ENCODE measurements at regions not wholly inside any gene's neighbourhood (a gene's known extent, or its start where the extent isn't known, plus 50 kb on each side); places are given as distances from the start of the nearest gene placed in this dataset.

DNA sequence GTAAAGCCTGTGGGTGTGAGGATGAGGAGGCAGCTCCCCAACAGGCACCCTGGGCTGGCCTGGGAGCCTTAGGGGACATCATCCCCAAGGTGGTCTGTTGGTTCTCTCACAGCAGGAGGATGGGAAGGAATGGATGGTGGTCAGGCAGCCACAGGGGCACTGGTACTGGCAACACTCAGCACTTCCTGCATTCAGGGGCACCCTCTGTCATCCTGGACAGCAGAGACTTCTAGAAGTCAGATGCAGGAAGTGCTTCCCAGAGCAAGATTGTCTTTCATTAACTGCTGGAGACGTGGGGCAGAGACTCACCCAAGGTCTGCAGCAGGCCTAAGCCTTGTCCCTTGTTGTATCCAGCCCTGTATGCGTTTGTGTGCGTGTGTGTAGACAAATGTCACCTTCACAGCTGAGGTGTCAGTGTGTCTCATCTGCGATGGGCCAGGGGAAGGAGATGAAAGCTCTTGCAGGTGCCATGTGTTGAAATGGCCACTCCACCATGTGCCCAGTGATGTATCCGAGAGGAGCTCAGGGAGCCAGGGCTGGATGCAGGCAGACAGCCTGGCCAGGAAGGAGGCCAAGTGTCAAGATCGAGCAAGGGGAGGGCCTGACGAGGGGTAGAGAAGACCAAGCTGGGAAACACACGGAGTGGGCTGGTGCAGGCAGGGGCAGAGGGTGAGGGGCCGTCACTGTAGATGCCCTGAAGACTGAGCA is 85.1 kb downstream of the PITPNM2 start:
- no peak overlapping the region for H3K27ac Mint-ChIP-seq
- DNase-seq = no peak
- H3K4me3 Mint-ChIP-seq = no peak overlapping the region
- H3K9me3 Mint-ChIP-seq = no peaks in the 10 kb centered on the region
- H3K27me3 Mint-ChIP-seq = no peaks in the 10 kb centered on the region
- ChIA-PET CTCF (interaction anchor here (0.6 kb wide), 1 partner anchor 10 kb away, joined by 3 read pairs; no protein-coding TSS in a partner anchor), POLR2A (interaction anchor here (1.6 kb wide), 1 partner anchor 9 kb away, joined by 3 read pairs; no protein-coding TSS in a partner anchor)
- no peaks in the 10 kb centered on the region for H3K36me3 Mint-ChIP-seq
- peaks cover 11% of the 10 kb centered on the region for H3K4me1 Mint-ChIP-seq (ENCODE audit: low read depth)
- intact Hi-C loops (cut with micrococcal nuclease) = no loop called here

DNA sequence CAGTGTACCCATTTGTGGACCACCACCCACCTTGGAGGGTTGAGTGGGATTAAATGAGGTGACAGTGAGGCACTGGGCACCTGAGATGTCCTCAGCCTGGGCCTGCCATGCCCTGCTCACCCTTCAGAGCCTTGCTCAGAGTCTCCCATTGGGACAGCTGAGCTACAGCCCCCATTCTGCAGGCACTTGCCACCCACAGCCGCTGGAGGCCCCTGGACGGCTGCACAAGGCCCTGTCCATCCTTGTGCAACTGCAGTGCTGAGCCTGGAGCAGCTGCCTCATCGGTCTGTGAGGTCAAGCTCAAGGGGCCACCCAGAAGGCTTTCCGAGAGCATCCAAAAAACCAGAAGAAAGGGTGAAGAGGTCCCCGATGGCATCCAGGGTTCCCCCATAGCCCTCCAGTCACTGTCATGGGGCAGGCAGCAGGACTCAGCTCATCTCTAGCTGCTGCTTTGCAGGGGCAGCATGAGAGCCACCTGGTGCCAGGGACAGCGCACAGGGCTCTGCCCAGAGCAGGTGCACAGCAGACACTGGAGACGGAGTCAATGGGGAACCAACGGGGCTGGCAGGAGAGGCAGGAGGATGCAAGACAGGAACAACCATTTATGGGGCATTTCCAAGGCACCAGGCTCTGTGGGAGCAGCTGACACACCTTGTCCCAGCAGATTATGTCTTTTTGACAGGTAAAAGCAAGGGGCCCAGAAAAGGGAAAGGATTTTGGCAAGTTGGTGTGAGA is 84.6 kb downstream of the ARL6IP4 start:
- POLR2A ChIA-PET = interaction anchor here (0.9 to 1.6 kb wide), 2 partner anchors 10 to 67 kb away, joined by 3 read pairs; no protein-coding TSS in a partner anchor
- Mint-ChIP-seq H3K27ac (no peak overlapping the region), H3K36me3 (no peaks in the 10 kb centered on the region), H3K4me1 (ENCODE audit: low read depth) (peaks cover 11% of the 10 kb centered on the region), H3K9me3 (no peaks in the 10 kb centered on the region), H3K4me3 (no peak overlapping the region), H3K27me3 (no peaks in the 10 kb centered on the region)
- intact Hi-C loops (cut with micrococcal nuclease) = no loop called here
- no peak for DNase-seq
- CTCF ChIA-PET = interaction anchor here (1.2 kb wide), 1 partner anchor 10 kb away, joined by 3 read pairs; no protein-coding TSS in a partner anchor

DNA sequence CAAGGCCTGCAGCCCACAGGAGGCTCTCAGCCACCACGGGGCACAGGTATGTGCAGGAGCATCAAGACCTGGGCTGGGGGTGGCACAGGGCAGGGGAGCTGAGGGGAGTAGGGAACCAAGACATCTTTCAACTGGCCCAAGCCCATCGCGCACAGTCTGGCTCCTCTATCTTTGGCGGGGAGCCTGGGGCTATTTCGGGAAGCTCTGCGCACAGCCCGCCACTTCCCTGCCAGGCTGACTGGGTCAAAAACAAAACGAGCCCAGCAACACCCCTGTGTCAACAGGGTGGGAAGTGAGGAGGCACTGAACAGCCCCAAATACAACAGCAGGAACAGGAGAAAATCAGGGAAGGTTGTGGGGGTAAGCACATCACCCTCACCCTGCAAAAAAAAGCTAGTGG is 83.9 kb downstream of the ARL6IP4 start:
- peaks cover 11% of the 10 kb centered on the region for H3K4me1 Mint-ChIP-seq (ENCODE audit: low read depth)
- H3K27me3 Mint-ChIP-seq = no peaks in the 10 kb centered on the region
- no peak overlapping the region for H3K27ac Mint-ChIP-seq

DNA sequence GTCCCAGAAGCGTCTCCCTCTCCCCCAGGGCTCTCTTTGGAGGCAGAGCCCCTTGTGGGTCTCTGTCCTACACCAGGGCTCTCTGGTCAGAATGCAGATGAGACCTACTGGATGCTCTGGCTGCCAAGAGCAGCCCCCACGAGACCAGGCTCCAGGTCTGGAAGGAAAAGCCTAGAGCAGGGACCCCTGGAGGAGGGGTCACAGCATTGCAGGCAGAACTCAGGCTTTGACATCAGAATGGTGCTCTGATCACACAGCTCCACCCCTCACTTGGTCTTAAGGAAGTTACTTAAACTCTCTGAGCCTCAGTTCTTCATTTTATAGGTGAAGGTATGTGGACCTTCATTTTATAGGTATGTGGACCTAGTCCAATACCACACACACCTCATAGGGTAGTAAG is 83.1 kb downstream of the ARL6IP4 start:
- Mint-ChIP-seq H3K36me3 (no peaks in the 10 kb centered on the region), H3K9me3 (no peaks in the 10 kb centered on the region), H3K4me1 (ENCODE audit: low read depth) (peaks cover 11% of the 10 kb centered on the region), H3K27ac (no peak overlapping the region), H3K27me3 (no peaks in the 10 kb centered on the region), H3K4me3 (no peak overlapping the region)
- POLR2A ChIA-PET = no interaction called here
- CTCF ChIA-PET = interaction anchor here (0.6 kb wide), 1 partner anchor 16 kb away, joined by 3 read pairs; no protein-coding TSS in a partner anchor
- intact Hi-C loops (cut with micrococcal nuclease) = no loop called here
- DNase-seq = no peak

More for the DNA sequence above, 83.9 kb downstream of the ARL6IP4 start:
- POLR2A ChIA-PET = interaction anchor here (0.9 to 1.6 kb wide), 2 partner anchors 10 to 67 kb away, joined by 3 read pairs; no protein-coding TSS in a partner anchor
- no peaks in the 10 kb centered on the region for H3K9me3 Mint-ChIP-seq
- no peak for DNase-seq
- intact Hi-C loops (cut with micrococcal nuclease) = no loop called here
- CTCF ChIA-PET = interaction anchor here (1.2 kb wide), 1 partner anchor 11 kb away, joined by 3 read pairs; no protein-coding TSS in a partner anchor
- H3K36me3 Mint-ChIP-seq = no peaks in the 10 kb centered on the region
- no peak overlapping the region for H3K4me3 Mint-ChIP-seq

DNA sequence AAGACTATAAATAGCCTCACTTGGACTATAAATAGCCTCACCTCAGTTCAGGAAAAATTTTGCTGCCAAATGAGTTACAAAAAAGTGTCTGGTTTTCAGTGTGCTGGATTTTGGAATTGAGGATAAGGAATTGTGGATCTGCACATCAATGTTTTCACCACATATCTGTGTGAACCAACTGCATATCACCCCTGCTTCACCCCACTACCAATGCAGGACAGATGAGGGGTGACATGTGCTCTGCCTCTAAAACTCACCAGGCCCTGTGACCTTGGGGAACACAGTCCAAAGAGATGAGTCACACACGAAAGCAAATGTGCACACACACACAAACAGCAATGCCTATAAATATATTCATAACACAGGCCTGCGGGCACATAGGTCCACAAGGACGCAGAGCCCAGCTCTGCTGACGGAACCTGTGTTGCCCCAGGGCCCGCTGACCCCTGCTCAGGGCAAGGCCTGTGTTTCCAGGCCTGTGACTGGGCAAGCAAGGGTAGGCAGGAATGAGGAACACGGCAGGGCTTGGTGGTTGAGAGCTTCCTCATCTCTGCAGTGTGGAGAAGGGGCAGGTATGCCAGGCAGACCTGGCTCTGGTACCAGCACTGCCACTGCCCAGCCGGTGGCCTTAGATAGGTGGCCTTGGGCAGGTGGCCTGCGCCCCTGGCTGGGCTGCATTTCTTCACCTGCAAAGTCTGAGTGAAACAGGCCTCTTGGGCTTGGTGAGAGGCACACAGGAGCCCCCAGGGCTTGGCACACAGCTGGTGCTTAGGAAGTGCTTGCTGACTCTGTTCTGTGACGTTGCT is 82.4 kb downstream of the ARL6IP4 start:
- no peaks in the 10 kb centered on the region for H3K9me3 Mint-ChIP-seq
- peaks cover 11% of the 10 kb centered on the region for H3K4me1 Mint-ChIP-seq (ENCODE audit: low read depth)
- H3K27ac Mint-ChIP-seq = no peak overlapping the region
- POLR2A ChIA-PET = no interaction called here
- no peaks in the 10 kb centered on the region for H3K36me3 Mint-ChIP-seq
- H3K4me3 Mint-ChIP-seq = no peak overlapping the region
- CTCF ChIA-PET = no interaction called here
- H3K27me3 Mint-ChIP-seq = no peaks in the 10 kb centered on the region
- intact Hi-C loops (cut with micrococcal nuclease) = no loop called here
- no peak for DNase-seq

DNA sequence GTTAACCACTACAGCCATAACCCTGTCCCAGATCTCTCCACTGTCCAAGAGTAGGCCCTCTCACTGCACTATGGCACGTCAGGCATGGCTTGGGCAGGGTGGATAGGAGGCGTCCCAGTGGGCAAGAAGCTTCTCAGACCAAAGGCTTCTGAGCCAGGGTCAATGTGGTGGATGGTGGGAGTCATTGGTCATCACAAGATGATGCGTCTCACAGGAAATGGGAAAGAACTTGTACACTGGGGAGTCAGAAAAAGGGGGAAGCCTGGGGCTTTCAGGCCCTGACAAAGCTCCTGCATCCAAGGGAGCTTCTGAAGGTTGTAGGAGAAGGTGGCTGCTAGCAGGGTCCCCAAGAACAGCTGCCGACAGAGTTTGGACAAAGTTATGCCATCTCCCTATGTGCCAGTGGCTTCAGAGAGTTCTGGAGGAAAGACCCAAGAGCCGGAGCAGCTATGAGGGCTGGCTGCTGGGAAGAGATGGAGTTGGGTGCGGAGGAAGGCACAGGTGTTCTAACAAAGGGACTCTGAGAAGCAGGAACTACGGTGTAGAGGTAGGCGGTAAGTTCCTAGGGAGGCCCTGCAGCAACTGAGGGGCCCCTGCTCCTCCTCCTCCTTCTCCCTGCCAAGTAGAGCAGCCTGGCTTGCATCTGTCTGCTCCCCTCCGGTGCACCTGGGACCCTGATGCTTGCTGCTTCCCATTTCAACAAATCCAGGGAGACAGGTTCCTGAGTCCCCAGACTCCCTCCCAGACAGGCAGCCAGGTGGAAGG is 81.1 kb downstream of the ARL6IP4 start:
- H3K4me3 Mint-ChIP-seq = no peak overlapping the region
- ChIA-PET POLR2A (interaction anchor here (1.5 kb wide), 1 partner anchor 14 kb away, joined by 3 read pairs; no protein-coding TSS in a partner anchor), CTCF (no interaction called here)
- H3K36me3 Mint-ChIP-seq = no peaks in the 10 kb centered on the region
- no peaks in the 10 kb centered on the region for H3K9me3 Mint-ChIP-seq
- no peaks in the 10 kb centered on the region for H3K27me3 Mint-ChIP-seq
- intact Hi-C loops (cut with micrococcal nuclease) = no loop called here
- no peak for DNase-seq
- no peak overlapping the region for H3K27ac Mint-ChIP-seq
- peaks cover 11% of the 10 kb centered on the region for H3K4me1 Mint-ChIP-seq (ENCODE audit: low read depth)

DNA sequence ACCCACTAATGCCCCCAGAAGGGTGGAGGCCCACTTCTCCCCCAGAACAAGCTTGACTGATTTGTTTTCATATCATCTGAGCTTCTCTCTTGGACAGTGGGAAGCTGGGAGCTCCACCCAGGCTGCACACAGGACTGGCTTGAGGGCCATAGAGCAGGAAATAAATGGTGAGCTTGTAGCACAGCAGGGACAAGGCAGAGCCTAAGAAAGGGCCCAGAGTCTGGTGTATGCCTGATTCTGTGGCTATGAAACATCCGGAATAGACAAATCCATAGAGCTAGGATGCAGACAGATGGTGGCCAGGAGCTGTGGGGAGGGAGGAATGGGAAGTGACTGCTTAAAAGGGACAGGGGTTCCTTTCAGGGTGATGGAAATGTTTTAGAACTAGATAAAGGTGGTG is 79.0 kb downstream of the ARL6IP4 start:
- no peaks in the 10 kb centered on the region for H3K9me3 Mint-ChIP-seq
- ChIA-PET POLR2A (interaction anchor here (0.5 kb wide), 1 partner anchor 77 kb away, joined by 6 read pairs; no protein-coding TSS in a partner anchor), CTCF (interaction anchor here (1.0 to 1.3 kb wide), 4 partner anchors 16 to 179 kb away, joined by 3 to 6 read pairs (median 4); partner anchors contain the start of genes MPHOSPH9 and MTRFR)
- H3K36me3 Mint-ChIP-seq = no peaks in the 10 kb centered on the region
- no peak overlapping the region for H3K27ac Mint-ChIP-seq
- no peaks in the 10 kb centered on the region for H3K4me1 Mint-ChIP-seq (ENCODE audit: low read depth)
- intact Hi-C loops (cut with micrococcal nuclease) = no loop called here
- H3K4me3 Mint-ChIP-seq = no peak overlapping the region
- no peak for DNase-seq
- H3K27me3 Mint-ChIP-seq = no peaks in the 10 kb centered on the region

DNA sequence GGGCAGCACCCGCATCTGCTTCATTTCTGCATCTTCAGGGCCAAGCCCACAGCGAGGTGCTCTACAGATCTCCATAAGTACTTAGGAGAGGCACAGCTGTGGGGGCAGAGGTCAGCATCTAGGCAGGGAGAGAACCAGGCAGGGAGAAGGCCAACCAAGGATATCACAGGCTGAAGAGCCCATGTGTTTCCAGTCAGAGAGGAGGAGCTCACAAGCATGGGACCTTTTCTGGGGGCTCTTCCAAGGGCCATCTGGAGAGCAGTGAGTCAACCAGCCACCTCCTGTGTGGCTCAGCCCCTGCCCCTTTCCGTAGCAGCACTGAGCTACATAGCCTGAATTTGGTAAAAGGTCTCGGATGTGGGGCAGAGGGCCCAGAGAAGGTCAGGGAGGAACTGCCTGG is 78.5 kb downstream of the ARL6IP4 start:
- CTCF ChIA-PET = interaction anchor here (1.0 to 1.3 kb wide), 2 partner anchors 16 to 174 kb away, joined by 3 to 6 read pairs; partner anchors contain the start of genes MPHOSPH9 and MTRFR
- no peak for DNase-seq
- no peaks in the 10 kb centered on the region for H3K36me3 Mint-ChIP-seq
- H3K4me3 Mint-ChIP-seq = no peak overlapping the region
- no peaks in the 10 kb centered on the region for H3K27me3 Mint-ChIP-seq
- H3K27ac Mint-ChIP-seq = no peak overlapping the region
- POLR2A ChIA-PET = interaction anchor here (0.5 kb wide), 1 partner anchor 77 kb away, joined by 6 read pairs; no protein-coding TSS in a partner anchor
- no peaks in the 10 kb centered on the region for H3K9me3 Mint-ChIP-seq
- H3K4me1 Mint-ChIP-seq (ENCODE audit: low read depth) = no peaks in the 10 kb centered on the region
- intact Hi-C loops (cut with micrococcal nuclease) = no loop called here

DNA sequence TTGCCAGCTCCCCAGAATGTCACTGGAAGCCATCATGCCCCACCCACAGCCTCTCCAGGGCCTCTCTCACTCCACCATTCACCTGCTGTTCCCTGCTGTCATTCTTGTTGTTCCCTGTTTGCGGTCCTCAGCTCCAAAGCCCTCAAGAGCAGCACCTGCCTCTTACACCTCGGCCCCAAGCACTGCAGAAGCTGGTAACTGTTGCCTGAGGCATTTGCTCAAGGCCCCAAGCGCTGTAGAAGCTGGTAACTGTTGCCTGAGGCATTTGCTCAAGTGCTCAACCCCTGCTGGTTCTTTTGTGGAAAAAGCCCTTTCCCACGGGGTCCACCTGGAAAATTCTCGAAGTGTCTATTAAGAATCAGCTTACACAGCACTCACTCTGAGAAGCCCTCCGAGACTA is 78.0 kb downstream of the ARL6IP4 start:
- ChIA-PET POLR2A (no interaction called here), CTCF (no interaction called here)
- Mint-ChIP-seq H3K27ac (no peak overlapping the region), H3K4me3 (no peak overlapping the region), H3K9me3 (no peaks in the 10 kb centered on the region), H3K4me1 (ENCODE audit: low read depth) (no peaks in the 10 kb centered on the region), H3K27me3 (no peaks in the 10 kb centered on the region), H3K36me3 (no peaks in the 10 kb centered on the region)
- intact Hi-C loops (cut with micrococcal nuclease) = no loop called here
- DNase-seq = no peak

DNA sequence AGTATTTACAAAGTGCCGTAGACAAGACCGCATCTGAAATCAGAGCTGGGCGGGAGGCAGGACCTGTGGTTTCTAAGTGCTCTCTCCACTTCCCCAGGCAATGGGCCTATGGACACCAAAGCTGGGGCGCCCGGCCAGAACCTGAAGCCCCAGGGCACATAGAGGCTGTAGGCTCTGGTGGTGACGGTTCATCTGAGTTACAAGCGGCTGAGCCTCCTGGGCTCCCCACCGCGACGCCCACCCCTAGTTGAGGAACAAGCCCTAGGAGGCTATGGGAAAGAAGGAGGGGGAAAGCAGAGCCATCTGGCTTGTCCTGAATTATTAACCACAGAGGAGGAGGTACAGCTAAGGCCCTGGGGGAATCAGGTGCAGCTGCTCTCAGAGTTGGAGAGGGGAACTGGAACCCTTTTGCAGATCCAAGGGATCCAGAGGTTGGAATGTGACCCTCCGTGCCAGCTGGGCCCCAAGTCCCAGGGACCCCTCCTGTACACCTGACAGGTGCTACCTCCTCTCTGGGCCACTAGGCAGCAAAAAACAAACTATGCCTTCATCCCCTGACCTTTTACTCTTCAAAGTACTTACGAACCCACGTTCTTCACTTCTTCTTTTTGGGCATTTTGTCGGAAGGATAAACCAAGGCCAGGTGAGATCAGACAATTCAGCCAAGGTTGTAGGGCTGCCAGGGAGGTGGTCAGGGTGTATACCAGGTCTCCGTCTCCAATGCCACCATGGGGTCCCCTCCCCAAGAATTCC is 77.2 kb downstream of the ARL6IP4 start:
- DNase-seq = no peak
- no peaks in the 10 kb centered on the region for H3K4me1 Mint-ChIP-seq (ENCODE audit: low read depth)
- H3K27me3 Mint-ChIP-seq = no peaks in the 10 kb centered on the region
- intact Hi-C loops (cut with micrococcal nuclease) = no loop called here
- ChIA-PET POLR2A (no interaction called here), CTCF (interaction anchor here (2.1 kb wide), 1 partner anchor 15 kb away, joined by 5 read pairs; no protein-coding TSS in a partner anchor)
- H3K4me3 Mint-ChIP-seq = no peak overlapping the region
- no peaks in the 10 kb centered on the region for H3K36me3 Mint-ChIP-seq
- H3K9me3 Mint-ChIP-seq = no peaks in the 10 kb centered on the region
- no peak overlapping the region for H3K27ac Mint-ChIP-seq

DNA sequence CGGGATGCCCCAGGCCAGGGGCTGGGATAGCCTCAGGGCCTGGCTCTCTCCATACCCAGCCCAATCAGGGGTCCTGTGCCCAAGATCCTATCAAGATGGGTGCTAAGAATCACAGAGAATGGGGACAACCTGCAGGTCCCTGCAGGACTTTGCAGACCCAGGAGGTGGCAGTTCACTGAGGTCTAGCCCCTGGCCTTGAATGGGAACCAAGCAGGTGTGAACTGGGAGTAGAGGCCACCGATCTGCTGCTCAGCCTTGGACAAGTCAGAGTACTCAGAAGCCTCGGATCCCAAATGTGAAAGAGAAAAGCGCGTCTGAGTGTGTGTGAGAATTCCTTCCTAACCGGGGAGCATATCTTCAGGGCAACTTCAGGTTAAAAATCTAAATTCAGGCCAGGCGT is 76.2 kb downstream of the ARL6IP4 start:
- H3K4me1 Mint-ChIP-seq (ENCODE audit: low read depth) = no peaks in the 10 kb centered on the region

More for the DNA sequence above, 76.2 kb downstream of the ARL6IP4 start:
- ChIA-PET CTCF (interaction anchor here (2.1 kb wide), 1 partner anchor 14 kb away, joined by 5 read pairs; no protein-coding TSS in a partner anchor), POLR2A (no interaction called here)
- no peak overlapping the region for H3K27ac Mint-ChIP-seq
- H3K4me3 Mint-ChIP-seq = no peak overlapping the region
- no peaks in the 10 kb centered on the region for H3K9me3 Mint-ChIP-seq
- H3K36me3 Mint-ChIP-seq = no peaks in the 10 kb centered on the region
- no peaks in the 10 kb centered on the region for H3K27me3 Mint-ChIP-seq
- intact Hi-C loops (cut with micrococcal nuclease) = no loop called here
- DNase-seq = no peak
